ENCODE measurements at regions not wholly inside any gene's neighbourhood (a gene's known extent, or its start where the extent isn't known, plus 50 kb on each side); places are given as distances from the start of the nearest gene placed in this dataset.

GRCh38 chr6:97557355-97557754 is 274.3 kb upstream of the MMS22L start:
- intact Hi-C loops (cut with micrococcal nuclease; ENCODE audit: unreplicated experiment) = no loop called here

GRCh38 chr6:97563529-97563928 is 280.5 kb upstream of the MMS22L start:
- DNase-seq = no peak
- Mint-ChIP-seq H3K4me1 (ENCODE audit: low read depth, unreplicated experiment) (no peaks in the 10 kb centered on the region), H3K36me3 (ENCODE audit: insufficient read depth, unreplicated experiment) (no peaks in the 10 kb centered on the region), H3K9me3 (ENCODE audit: low read depth, unreplicated experiment) (peaks cover 7% of the 10 kb centered on the region), H3K4me3 (ENCODE audit: low read depth, unreplicated experiment) (no peak overlapping the region), H3K27ac (ENCODE audit: unreplicated experiment) (no peak overlapping the region), H3K27me3 (ENCODE audit: unreplicated experiment) (no peaks in the 10 kb centered on the region)
- intact Hi-C loops (cut with micrococcal nuclease; ENCODE audit: unreplicated experiment) = no loop called here
- CTCF ChIA-PET = no interaction called here
- no TSS peak for BruUV-seq (replicated peaks)
- TF ChIP-seq CTCF (IDR thresholded peaks at IDR 0.05; ENCODE audit: unreplicated experiment) = no peak

More at GRCh38 chr6:97557355-97557754, 274.3 kb upstream of the MMS22L start:
- H3K9me3 Mint-ChIP-seq (ENCODE audit: low read depth, unreplicated experiment) = peaks cover 7% of the 10 kb centered on the region
- no peaks in the 10 kb centered on the region for H3K27me3 Mint-ChIP-seq (ENCODE audit: unreplicated experiment)
- H3K4me3 Mint-ChIP-seq (ENCODE audit: low read depth, unreplicated experiment) = no peak overlapping the region
- no peak for TF ChIP-seq CTCF (IDR thresholded peaks at IDR 0.05; ENCODE audit: unreplicated experiment)
- CTCF ChIA-PET = no interaction called here
- BruUV-seq (replicated peaks) = no TSS peak
- no peak for DNase-seq
- H3K27ac Mint-ChIP-seq (ENCODE audit: unreplicated experiment) = no peak overlapping the region
- no peaks in the 10 kb centered on the region for H3K36me3 Mint-ChIP-seq (ENCODE audit: insufficient read depth, unreplicated experiment)
- no peaks in the 10 kb centered on the region for H3K4me1 Mint-ChIP-seq (ENCODE audit: low read depth, unreplicated experiment)

GRCh38 chr6:97572943-97573342 is 289.9 kb upstream of the MMS22L start:
- DNase-seq = no peak
- no peak overlapping the region for H3K27ac Mint-ChIP-seq (ENCODE audit: unreplicated experiment)
- TF ChIP-seq CTCF (IDR thresholded peaks at IDR 0.05; ENCODE audit: unreplicated experiment) = no peak
- intact Hi-C loops (cut with micrococcal nuclease; ENCODE audit: unreplicated experiment) = no loop called here
- CTCF ChIA-PET = no interaction called here
- H3K27me3 Mint-ChIP-seq (ENCODE audit: unreplicated experiment) = no peaks in the 10 kb centered on the region
- H3K4me3 Mint-ChIP-seq (ENCODE audit: low read depth, unreplicated experiment) = no peak overlapping the region
- H3K4me1 Mint-ChIP-seq (ENCODE audit: low read depth, unreplicated experiment) = no peaks in the 10 kb centered on the region
- no peaks in the 10 kb centered on the region for H3K36me3 Mint-ChIP-seq (ENCODE audit: insufficient read depth, unreplicated experiment)
- BruUV-seq (replicated peaks) = no TSS peak
- H3K9me3 Mint-ChIP-seq (ENCODE audit: low read depth, unreplicated experiment) = peaks cover 4% of the 10 kb centered on the region

DNA sequence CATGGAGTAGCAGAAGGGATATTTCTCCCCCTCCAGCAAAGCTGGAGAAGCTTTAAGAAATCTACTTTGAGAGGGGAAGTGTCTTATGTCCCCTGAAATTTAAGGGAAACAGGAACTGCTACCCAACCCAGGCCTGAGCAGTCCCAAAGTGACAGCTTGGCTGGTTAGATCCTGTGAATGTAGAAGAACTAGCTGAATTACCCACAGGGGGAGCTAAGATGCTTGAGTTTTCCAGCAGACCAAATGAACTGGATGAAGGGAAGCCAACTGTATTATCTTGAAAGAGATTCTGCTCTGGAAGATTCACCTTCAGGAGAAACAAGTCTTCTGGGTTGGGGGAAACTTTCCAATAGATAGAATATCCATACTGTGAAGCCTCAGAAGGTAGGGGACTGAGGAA is 303.3 kb upstream of the MMS22L start:
- no peaks in the 10 kb centered on the region for H3K4me1 Mint-ChIP-seq (ENCODE audit: low read depth, unreplicated experiment)
- H3K9me3 Mint-ChIP-seq (ENCODE audit: low read depth, unreplicated experiment) = no peaks in the 10 kb centered on the region
- CTCF ChIA-PET = no interaction called here
- no TSS peak for BruUV-seq (replicated peaks)
- no peaks in the 10 kb centered on the region for H3K36me3 Mint-ChIP-seq (ENCODE audit: insufficient read depth, unreplicated experiment)
- no peak for TF ChIP-seq CTCF (IDR thresholded peaks at IDR 0.05; ENCODE audit: unreplicated experiment)
- no peak overlapping the region for H3K27ac Mint-ChIP-seq (ENCODE audit: unreplicated experiment)
- intact Hi-C loops (cut with micrococcal nuclease; ENCODE audit: unreplicated experiment) = no loop called here
- no peaks in the 10 kb centered on the region for H3K27me3 Mint-ChIP-seq (ENCODE audit: unreplicated experiment)
- H3K4me3 Mint-ChIP-seq (ENCODE audit: low read depth, unreplicated experiment) = no peak overlapping the region
- no peak for DNase-seq

DNA sequence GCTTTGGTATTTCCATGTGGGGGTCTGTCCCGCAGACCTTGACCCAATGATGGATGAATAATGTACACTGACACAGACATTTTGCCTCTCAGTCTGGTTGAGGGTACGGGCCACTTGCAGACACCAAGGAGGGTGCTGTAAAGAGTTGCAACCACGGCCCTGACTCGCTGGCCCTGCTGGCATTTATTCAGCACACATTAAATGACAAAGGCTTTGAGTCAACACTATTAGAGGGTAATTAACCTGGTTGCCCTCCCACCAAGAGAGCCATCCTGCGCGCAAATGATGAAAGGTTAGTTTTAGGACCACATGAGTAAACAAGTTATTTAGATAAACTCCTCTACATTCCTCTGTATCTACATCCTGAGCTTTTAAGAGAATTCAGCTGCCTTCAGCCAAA is 308.9 kb upstream of the MMS22L start:
- no TSS peak for BruUV-seq (replicated peaks)
- no peaks in the 10 kb centered on the region for H3K9me3 Mint-ChIP-seq (ENCODE audit: low read depth, unreplicated experiment)
- H3K4me1 Mint-ChIP-seq (ENCODE audit: low read depth, unreplicated experiment) = no peaks in the 10 kb centered on the region
- no peak for DNase-seq
- H3K27me3 Mint-ChIP-seq (ENCODE audit: unreplicated experiment) = no peaks in the 10 kb centered on the region
- no peak overlapping the region for H3K27ac Mint-ChIP-seq (ENCODE audit: unreplicated experiment)
- TF ChIP-seq CTCF (IDR thresholded peaks at IDR 0.05; ENCODE audit: unreplicated experiment) = no peak
- intact Hi-C loops (cut with micrococcal nuclease; ENCODE audit: unreplicated experiment) = no loop called here
- no peaks in the 10 kb centered on the region for H3K36me3 Mint-ChIP-seq (ENCODE audit: insufficient read depth, unreplicated experiment)
- no peak overlapping the region for H3K4me3 Mint-ChIP-seq (ENCODE audit: low read depth, unreplicated experiment)
- CTCF ChIA-PET = no interaction called here

All from Calu3 (cell line).